Ovary (tissue), 7 donors: ENCODE measurements at regions not wholly inside any gene's neighbourhood (a gene's known extent, or its start where the extent isn't known, plus 50 kb on each side); places are given as distances from the start of the nearest gene placed in this dataset.

Experiments
- DNase-seq, 5 donors: peaks; one replicate each; pipeline ENCODE4 v3.0.0-alpha.2; 2019 to 2020
- H3K27ac ChIP-seq, 2 donors: fragments of 200-600 bp; one replicate each; pipeline versions ENCODE4 v1.5.1 to v1.8.0; 2019 to 2022
- H3K27me3 ChIP-seq: fragments of 200-600 bp; one replicate; pipeline ENCODE4 v1.8.0; 2022
- H3K36me3 ChIP-seq: fragments of 200-600 bp; sonication (generic); one replicate; pipeline ENCODE4 v1.5.1; 2019
- H3K4me1 ChIP-seq: one replicate; pipeline ENCODE4 v1.8.1; 2013; ENCODE audit warnings: mild to moderate bottlenecking, moderate library complexity; ENCODE audit not compliant: insufficient read depth
- H3K4me3 ChIP-seq: fragments of 200-600 bp; sonication (generic); one replicate; pipeline ENCODE4 v1.5.1; 2017
- H3K9me3 ChIP-seq, 2 donors: fragments of 200-600 bp in 1 of 2; sonication (generic) in 1 of 2; one replicate each; pipeline versions ENCODE4 v1.5.1 to v1.8.1; 2013 to 2019; ENCODE audit warnings: mild to moderate bottlenecking in 1 of 2, moderate library complexity in 1 of 2
- EP300 ChIP-seq: sonication (generic); formaldehyde crosslinking; IDR thresholded peaks from one replicate; pipeline ENCODE4 v1.6.1; 2017; ENCODE audit warnings: antibody characterized with exemption
- POLR2A ChIP-seq: fragments of 450-650 bp; IDR thresholded peaks from one replicate; pipeline ENCODE4 v1.6.1; 2017; ENCODE audit warnings: antibody characterized with exemption, mild to moderate bottlenecking, moderate library complexity
- WGBS, 3 donors: extraction: QIAGEN DNeasy Blood & Tissue Kit in 1 of 3; methylation state at CpG; one replicate each; pipeline versions ENCODE4 v1.1.5 to v1.1.7; 2013 to 2017; 5-methylcytosine and 5-hydroxymethylcytosine counted together
- intact Hi-C, 4 donors: fragments of 100-400 bp; cut with DNase I; formaldehyde crosslinking; loops; one replicate each; pipeline versions ENCODE4 v1.11.0 to v1.15.1; 2022 to 2023
- TF ChIP-seq, protein P1 (sequence below), 3 donors: fragments of 450-650 bp in 2 of 3; fragments of 200-600 bp in 1 of 3; IDR thresholded peaks; one replicate each; pipeline versions ENCODE4 v1.5.1 to v1.8.0; 2016 to 2022; ENCODE audit warnings: antibody characterized with exemption in 3 of 3, mild to moderate bottlenecking in 1 of 3
- donor health status: DM: no; HTN: no; CAD: no; lungs with moderate emphysema.
- donor health status: DM: no; HTN: no; CAD: no.
- donor health status: Bipolar disorder and iron deficiency.
- donor health status: DM: no; HTN: no; CAD: no.
- donor health status: DM: yes; HTN: yes; CAD: no.

DNA sequence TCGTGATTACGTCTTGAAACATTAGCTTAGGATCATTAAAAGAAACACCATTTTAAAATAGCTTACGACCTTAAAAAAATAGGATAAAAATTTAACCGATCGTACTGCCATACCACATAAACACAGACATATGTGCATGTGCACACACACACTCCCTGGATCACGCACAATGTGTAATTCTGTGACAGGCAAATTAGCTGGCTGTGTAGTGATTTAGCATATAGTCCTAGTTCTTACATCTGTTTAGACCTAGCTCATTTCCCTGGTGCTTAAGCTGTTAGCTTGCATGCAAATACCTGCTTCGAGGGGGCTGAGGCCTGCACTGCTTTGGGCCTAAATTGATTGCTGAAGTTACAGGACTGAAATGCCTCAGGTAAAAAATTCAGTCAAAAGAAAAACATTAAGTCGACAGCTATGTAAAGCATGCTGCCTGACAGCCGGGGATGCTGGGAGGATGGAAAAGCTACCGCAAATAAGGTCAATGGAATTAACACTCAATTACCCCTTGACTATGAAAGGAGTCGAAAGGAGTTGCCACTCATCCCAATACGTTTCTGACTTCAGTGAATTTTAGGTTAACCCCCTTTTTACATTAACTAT is 267.1 kb upstream of the FZD8 start:
- Histone ChIP-seq H3K36me3 (no peaks in the 10 kb centered on the region), H3K27ac (no peak overlapping the region), H3K27me3 (no peaks in the 10 kb centered on the region), H3K4me1 (no peaks in the 10 kb centered on the region), H3K4me3 (no peak overlapping the region), H3K9me3 (no peaks in the 10 kb centered on the region)
- no peak for TF ChIP-seq POLR2A
- no peak for DNase-seq
- 86 to 89% (median 86%) methylated on average over 12 of the region's 12 CpGs for WGBS, 3 donors
- intact Hi-C loops = no loop called here

DNA sequence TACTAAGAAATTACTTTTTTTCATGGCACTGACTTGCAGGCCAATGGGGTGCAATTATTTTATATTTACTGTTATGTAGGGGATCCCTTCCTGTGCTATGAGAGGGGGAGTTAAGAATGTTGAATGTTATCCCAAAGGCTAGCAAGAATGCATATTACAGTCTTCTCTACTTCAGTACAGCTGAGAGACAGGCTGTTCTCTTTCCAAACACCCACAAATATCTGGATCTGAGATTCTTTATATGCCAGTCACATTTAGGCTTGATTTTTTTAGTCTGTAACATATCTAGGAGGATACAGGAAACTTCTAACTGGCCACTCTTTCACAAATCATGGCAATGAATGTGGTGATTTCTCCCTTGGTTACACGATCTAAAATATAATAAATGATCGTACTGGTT is 266.4 kb upstream of the FZD8 start:
- no peaks in the 10 kb centered on the region for H3K4me1 ChIP-seq
- no peak overlapping the region for H3K4me3 ChIP-seq
- H3K9me3 ChIP-seq = no peaks in the 10 kb centered on the region
- intact Hi-C loops = no loop called here
- no peaks in the 10 kb centered on the region for H3K27me3 ChIP-seq
- H3K27ac ChIP-seq = no peak overlapping the region
- DNase-seq = no peak
- TF ChIP-seq EP300 = no peak
- no peak for TF ChIP-seq POLR2A
- TF ChIP-seq, protein P1, sequence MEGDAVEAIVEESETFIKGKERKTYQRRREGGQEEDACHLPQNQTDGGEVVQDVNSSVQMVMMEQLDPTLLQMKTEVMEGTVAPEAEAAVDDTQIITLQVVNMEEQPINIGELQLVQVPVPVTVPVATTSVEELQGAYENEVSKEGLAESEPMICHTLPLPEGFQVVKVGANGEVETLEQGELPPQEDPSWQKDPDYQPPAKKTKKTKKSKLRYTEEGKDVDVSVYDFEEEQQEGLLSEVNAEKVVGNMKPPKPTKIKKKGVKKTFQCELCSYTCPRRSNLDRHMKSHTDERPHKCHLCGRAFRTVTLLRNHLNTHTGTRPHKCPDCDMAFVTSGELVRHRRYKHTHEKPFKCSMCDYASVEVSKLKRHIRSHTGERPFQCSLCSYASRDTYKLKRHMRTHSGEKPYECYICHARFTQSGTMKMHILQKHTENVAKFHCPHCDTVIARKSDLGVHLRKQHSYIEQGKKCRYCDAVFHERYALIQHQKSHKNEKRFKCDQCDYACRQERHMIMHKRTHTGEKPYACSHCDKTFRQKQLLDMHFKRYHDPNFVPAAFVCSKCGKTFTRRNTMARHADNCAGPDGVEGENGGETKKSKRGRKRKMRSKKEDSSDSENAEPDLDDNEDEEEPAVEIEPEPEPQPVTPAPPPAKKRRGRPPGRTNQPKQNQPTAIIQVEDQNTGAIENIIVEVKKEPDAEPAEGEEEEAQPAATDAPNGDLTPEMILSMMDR (IDR thresholded peaks at IDR 0.05) = no peak
- no peaks in the 10 kb centered on the region for H3K36me3 ChIP-seq
- 87 to 94% (median 88%) methylated on average over 2 of the region's 2 CpGs for WGBS, 3 donors

DNA sequence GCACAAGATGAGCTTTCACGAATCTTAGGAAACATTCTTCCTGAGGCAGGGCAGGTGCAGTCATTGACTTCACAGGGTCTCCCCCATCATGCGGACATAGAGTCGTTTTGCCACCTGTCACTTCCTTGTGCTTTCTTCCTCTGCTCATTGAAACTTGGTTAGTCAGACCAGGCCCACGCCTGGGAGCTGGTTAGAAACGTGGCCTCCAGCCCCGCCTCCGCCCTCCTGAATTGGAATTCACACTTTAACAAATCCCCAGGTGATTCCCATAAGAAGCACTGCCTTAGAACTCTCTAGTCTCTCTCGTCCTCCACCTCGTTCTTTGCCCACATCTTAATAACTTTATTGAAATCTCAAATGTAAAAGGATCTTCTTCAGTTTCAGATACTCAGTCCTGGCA is 265.5 kb upstream of the FZD8 start:
- TF ChIP-seq, protein P1 (IDR thresholded peaks at IDR 0.05) = no peak
- TF ChIP-seq EP300 (no peak), POLR2A (no peak)
- Histone ChIP-seq H3K27me3 (no peaks in the 10 kb centered on the region), H3K4me1 (no peaks in the 10 kb centered on the region), H3K36me3 (no peaks in the 10 kb centered on the region), H3K4me3 (no peak overlapping the region), H3K9me3 (no peaks in the 10 kb centered on the region), H3K27ac (no peak overlapping the region)
- WGBS, 3 donors = 81 to 86% (median 81%) methylated on average over 9 of the region's 9 CpGs
- no peak for DNase-seq
- intact Hi-C loops = no loop called here

DNA sequence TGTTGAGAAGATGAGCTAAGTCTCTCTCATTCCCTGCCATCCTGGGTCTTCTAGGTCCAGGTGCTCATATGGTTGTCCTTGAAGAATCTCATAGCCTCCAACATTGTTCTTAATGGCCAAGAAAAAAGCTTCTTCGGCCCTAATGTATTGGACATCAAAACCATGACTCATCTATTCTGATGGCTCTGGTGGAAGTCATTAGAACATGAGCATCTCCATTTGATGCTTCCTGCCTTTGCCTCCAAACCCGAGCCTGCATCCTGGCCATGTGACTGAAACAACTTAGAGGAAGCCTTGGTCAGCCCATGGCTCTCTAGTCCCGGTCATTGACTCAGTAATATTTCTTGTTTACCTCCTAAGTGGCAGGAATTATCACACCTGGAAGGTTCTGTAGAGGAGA is 264.1 kb upstream of the FZD8 start:
- no peak for DNase-seq
- WGBS, 3 donors = 85 to 89% (median 88%) methylated on average over 3 of the region's 3 CpGs
- H3K27ac ChIP-seq = no peak overlapping the region

DNA sequence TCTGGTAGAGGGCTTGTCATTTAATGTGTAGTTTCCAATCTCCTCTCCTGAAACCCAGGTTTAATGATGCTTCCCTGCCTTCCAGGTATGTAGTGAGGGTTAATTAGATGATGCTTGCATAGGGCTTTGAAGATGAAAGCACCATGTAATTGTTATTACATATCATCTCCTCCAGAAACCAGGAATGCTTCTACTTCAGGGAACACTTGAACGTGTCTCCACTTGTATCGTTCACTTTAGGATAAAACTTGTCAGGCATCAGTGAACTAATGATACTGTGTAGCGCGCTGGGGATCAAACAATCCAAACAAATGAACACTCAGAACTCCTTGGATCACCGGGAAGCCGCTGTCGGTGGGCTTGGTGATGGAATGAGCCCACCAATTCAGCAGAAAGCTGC is 260.9 kb upstream of the FZD8 start:
- TF ChIP-seq, protein P1 (IDR thresholded peaks at IDR 0.05) = no peak
- TF ChIP-seq POLR2A (no peak), EP300 (no peak)
- H3K27me3 ChIP-seq = no peaks in the 10 kb centered on the region
- no peak for DNase-seq
- intact Hi-C loops = no loop called here
- 88 to 91% (median 88%) methylated on average over 7 of the region's 7 CpGs for WGBS, 3 donors
- H3K9me3 ChIP-seq = no peaks in the 10 kb centered on the region
- H3K4me3 ChIP-seq = no peak overlapping the region
- H3K4me1 ChIP-seq = peaks cover 4% of the 10 kb centered on the region
- H3K36me3 ChIP-seq = no peaks in the 10 kb centered on the region
- no peak overlapping the region for H3K27ac ChIP-seq

More for the DNA sequence above, 264.1 kb upstream of the FZD8 start:
- no peaks in the 10 kb centered on the region for H3K4me1 ChIP-seq
- no peaks in the 10 kb centered on the region for H3K36me3 ChIP-seq
- intact Hi-C loops = no loop called here
- no peaks in the 10 kb centered on the region for H3K27me3 ChIP-seq
- no peak overlapping the region for H3K4me3 ChIP-seq
- H3K9me3 ChIP-seq = no peaks in the 10 kb centered on the region
- TF ChIP-seq POLR2A (no peak), EP300 (no peak)
- TF ChIP-seq, protein P1 (IDR thresholded peaks at IDR 0.05) = no peak
